ENCODE measurements at regions not wholly inside any gene's neighbourhood (a gene's known extent, or its start where the extent isn't known, plus 50 kb on each side); places are given as distances from the start of the nearest gene placed in this dataset.

GRCh38 chr10:121048749-121049148 lies 197.6 kb downstream of the WDR11 start:
- H3K4me1 ChIP-seq (ENCODE audit: control insufficient read depth in 1 of 2, insufficient read depth in 2 of 2, low read depth in 1 of 2, low read length in 1 of 2) = no peaks in the 10 kb centered on the region
- H3K4me3 ChIP-seq (ENCODE audit: low read depth in 2 of 2, low read length in 1 of 2) = no peak overlapping the region
- H3K4me2 ChIP-seq = no peak overlapping the region
- no peak overlapping the region for H2AFZ ChIP-seq (ENCODE audit: low read depth)
- no peaks in the 10 kb centered on the region for H3K36me3 ChIP-seq (replicated peaks in 1 of 2; ENCODE audit: control insufficient read depth in 1 of 2, insufficient read depth in 2 of 2, low read length in 1 of 2)
- H3F3A ChIP-seq (replicated peaks; ENCODE audit: insufficient read depth) = no peaks in the 10 kb centered on the region
- no peak overlapping the region for H3K9ac ChIP-seq
- no peak for DNase-seq
- CTCF ChIA-PET = no interaction called here
- WGBS (ENCODE audit: low lambda C conversion rate) = 25% methylated on average over 3 of the region's 3 CpGs
- no peaks in the 10 kb centered on the region for H3K27me3 ChIP-seq (ENCODE audit: insufficient read depth)
- no peak for TF ChIP-seq CHD2 (IDR thresholded peaks at IDR 0.05; ENCODE audit: low read length, partially characterized antibody)
- TF ChIP-seq RAD21 (IDR thresholded peaks at IDR 0.05; ENCODE audit: low read length) = no peak
- TF ChIP-seq POLR2AphosphoS5 (IDR thresholded peaks at IDR 0.05; ENCODE audit: low read depth, low read length) = no peak
- TF ChIP-seq GABPA (IDR thresholded peaks at IDR 0.05; ENCODE audit: low read depth) = no peak
- no peak for TF ChIP-seq TAF1 (IDR thresholded peaks at IDR 0.05; ENCODE audit: borderline replicate concordance, low read depth, low read length)
- TF ChIP-seq, protein P1, sequence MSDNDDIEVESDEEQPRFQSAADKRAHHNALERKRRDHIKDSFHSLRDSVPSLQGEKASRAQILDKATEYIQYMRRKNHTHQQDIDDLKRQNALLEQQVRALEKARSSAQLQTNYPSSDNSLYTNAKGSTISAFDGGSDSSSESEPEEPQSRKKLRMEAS (IDR thresholded peaks at IDR 0.05; ENCODE audit: low read depth) = no peak
- no peak for TF ChIP-seq SMC3 (IDR thresholded peaks at IDR 0.05; ENCODE audit: low read depth, low read length)
- no peak for TF ChIP-seq RFX5 (IDR thresholded peaks at IDR 0.05; ENCODE audit: low read length)
- TF ChIP-seq, protein P2, sequence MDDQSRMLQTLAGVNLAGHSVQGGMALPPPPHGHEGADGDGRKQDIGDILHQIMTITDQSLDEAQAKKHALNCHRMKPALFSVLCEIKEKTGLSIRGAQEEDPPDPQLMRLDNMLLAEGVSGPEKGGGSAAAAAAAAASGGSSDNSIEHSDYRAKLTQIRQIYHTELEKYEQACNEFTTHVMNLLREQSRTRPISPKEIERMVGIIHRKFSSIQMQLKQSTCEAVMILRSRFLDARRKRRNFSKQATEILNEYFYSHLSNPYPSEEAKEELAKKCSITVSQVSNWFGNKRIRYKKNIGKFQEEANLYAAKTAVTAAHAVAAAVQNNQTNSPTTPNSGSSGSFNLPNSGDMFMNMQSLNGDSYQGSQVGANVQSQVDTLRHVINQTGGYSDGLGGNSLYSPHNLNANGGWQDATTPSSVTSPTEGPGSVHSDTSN (IDR thresholded peaks at IDR 0.05) = no peak
- TF ChIP-seq USF1 (IDR thresholded peaks at IDR 0.05; ENCODE audit: borderline replicate concordance, low read depth) = no peak
- TF ChIP-seq NRF1 (IDR thresholded peaks at IDR 0.05; ENCODE audit: low read depth, low read length) = no peak
- POLR2A ChIA-PET = no interaction called here
- H3K9me2 ChIP-seq = no peaks in the 10 kb centered on the region
- H3K79me2 ChIP-seq (ENCODE audit: insufficient read depth) = no peaks in the 10 kb centered on the region
- no peaks in the 10 kb centered on the region for H3K9me3 ChIP-seq
- H4K20me1 ChIP-seq (ENCODE audit: insufficient read depth) = no peaks in the 10 kb centered on the region
- no peak overlapping the region for H3K27ac ChIP-seq (ENCODE audit: low read depth in 2 of 2, low read length in 1 of 2)

GRCh38 chr10:121049489-121049888 lies 198.3 kb downstream of the WDR11 start:
- no peak overlapping the region for H3K4me3 ChIP-seq (ENCODE audit: low read depth in 2 of 2, low read length in 1 of 2)
- no peaks in the 10 kb centered on the region for H3K27me3 ChIP-seq (ENCODE audit: insufficient read depth)
- CTCF ChIA-PET = no interaction called here
- no peak overlapping the region for H3K27ac ChIP-seq (ENCODE audit: low read depth in 2 of 2, low read length in 1 of 2)
- H3K4me1 ChIP-seq (ENCODE audit: control insufficient read depth in 1 of 2, insufficient read depth in 2 of 2, low read depth in 1 of 2, low read length in 1 of 2) = no peaks in the 10 kb centered on the region
- no peak for DNase-seq
- no peak overlapping the region for H3K4me2 ChIP-seq
- H2AFZ ChIP-seq (ENCODE audit: low read depth) = no peak overlapping the region
- no peaks in the 10 kb centered on the region for H3K79me2 ChIP-seq (ENCODE audit: insufficient read depth)
- no peaks in the 10 kb centered on the region for H3K9me3 ChIP-seq
- H3F3A ChIP-seq (replicated peaks; ENCODE audit: insufficient read depth) = no peaks in the 10 kb centered on the region
- WGBS (ENCODE audit: low lambda C conversion rate) = 10% methylated on average over 2 of the region's 2 CpGs
- POLR2A ChIA-PET = no interaction called here
- TF ChIP-seq RFX5 (IDR thresholded peaks at IDR 0.05; ENCODE audit: low read length) (no peak), MEF2A (IDR thresholded peaks at IDR 0.05; ENCODE audit: borderline replicate concordance, low read depth) (no peak), RAD21 (IDR thresholded peaks at IDR 0.05; ENCODE audit: low read length) (no peak), NFIC (IDR thresholded peaks at IDR 0.05; ENCODE audit: borderline replicate concordance) (no peak), FOXM1 (IDR thresholded peaks at IDR 0.05; ENCODE audit: low read depth) (no peak), RCOR1 (IDR thresholded peaks at IDR 0.05; ENCODE audit: low read length) (no peak), SMC3 (IDR thresholded peaks at IDR 0.05; ENCODE audit: low read depth, low read length) (no peak), ELF1 (IDR thresholded peaks at IDR 0.05) (no peak), NRF1 (IDR thresholded peaks at IDR 0.05; ENCODE audit: low read depth, low read length) (no peak), CTCF (IDR thresholded peaks at IDR 0.05) (no peak), JUND (IDR thresholded peaks at IDR 0.05) (no peak), FOXJ3 (CRISPR knock-in tag; IDR thresholded peaks at IDR 0.05) (no peak), TCF12 (IDR thresholded peaks at IDR 0.05) (no peak), RXRA (IDR thresholded peaks at IDR 0.05; ENCODE audit: borderline replicate concordance, low read depth) (no peak)
- TF ChIP-seq, protein P3, sequence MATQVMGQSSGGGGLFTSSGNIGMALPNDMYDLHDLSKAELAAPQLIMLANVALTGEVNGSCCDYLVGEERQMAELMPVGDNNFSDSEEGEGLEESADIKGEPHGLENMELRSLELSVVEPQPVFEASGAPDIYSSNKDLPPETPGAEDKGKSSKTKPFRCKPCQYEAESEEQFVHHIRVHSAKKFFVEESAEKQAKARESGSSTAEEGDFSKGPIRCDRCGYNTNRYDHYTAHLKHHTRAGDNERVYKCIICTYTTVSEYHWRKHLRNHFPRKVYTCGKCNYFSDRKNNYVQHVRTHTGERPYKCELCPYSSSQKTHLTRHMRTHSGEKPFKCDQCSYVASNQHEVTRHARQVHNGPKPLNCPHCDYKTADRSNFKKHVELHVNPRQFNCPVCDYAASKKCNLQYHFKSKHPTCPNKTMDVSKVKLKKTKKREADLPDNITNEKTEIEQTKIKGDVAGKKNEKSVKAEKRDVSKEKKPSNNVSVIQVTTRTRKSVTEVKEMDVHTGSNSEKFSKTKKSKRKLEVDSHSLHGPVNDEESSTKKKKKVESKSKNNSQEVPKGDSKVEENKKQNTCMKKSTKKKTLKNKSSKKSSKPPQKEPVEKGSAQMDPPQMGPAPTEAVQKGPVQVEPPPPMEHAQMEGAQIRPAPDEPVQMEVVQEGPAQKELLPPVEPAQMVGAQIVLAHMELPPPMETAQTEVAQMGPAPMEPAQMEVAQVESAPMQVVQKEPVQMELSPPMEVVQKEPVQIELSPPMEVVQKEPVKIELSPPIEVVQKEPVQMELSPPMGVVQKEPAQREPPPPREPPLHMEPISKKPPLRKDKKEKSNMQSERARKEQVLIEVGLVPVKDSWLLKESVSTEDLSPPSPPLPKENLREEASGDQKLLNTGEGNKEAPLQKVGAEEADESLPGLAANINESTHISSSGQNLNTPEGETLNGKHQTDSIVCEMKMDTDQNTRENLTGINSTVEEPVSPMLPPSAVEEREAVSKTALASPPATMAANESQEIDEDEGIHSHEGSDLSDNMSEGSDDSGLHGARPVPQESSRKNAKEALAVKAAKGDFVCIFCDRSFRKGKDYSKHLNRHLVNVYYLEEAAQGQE (IDR thresholded peaks at IDR 0.05; ENCODE audit: low read depth, low read length) = no peak
- TF ChIP-seq, protein P1 (IDR thresholded peaks at IDR 0.05; ENCODE audit: low read depth) = no peak
- H4K20me1 ChIP-seq (ENCODE audit: insufficient read depth) = no peaks in the 10 kb centered on the region
- H3K9ac ChIP-seq = no peak overlapping the region
- no peaks in the 10 kb centered on the region for H3K36me3 ChIP-seq (replicated peaks in 1 of 2; ENCODE audit: control insufficient read depth in 1 of 2, insufficient read depth in 2 of 2, low read length in 1 of 2)
- no peaks in the 10 kb centered on the region for H3K9me2 ChIP-seq

Measured in SK-N-SH (cell line).